IMR-90 (cell line): ENCODE measurements at regions not wholly inside any gene's neighbourhood (a gene's known extent, or its start where the extent isn't known, plus 50 kb on each side); places are given as distances from the start of the nearest gene placed in this dataset.

Source experiments
- BHLHE40 ChIP-seq: fragments of 150-350 bp; IDR thresholded peaks from 2 replicates; pipeline ENCODE4 v1.6.1; 2016; ENCODE audit warnings: mild to moderate bottlenecking, low read depth, low read length
- CHD1 ChIP-seq: IDR thresholded peaks from 2 replicates; pipeline ENCODE4 v1.6.1; 2012; ENCODE audit warnings: low read depth, low read length, improper control_type of control experiment
- CTCF ChIP-seq: conservative IDR thresholded peaks from 2 replicates; pipeline ENCODE4 v1.5.1; 2012; ENCODE audit warnings: mild to moderate bottlenecking, low read depth, low read length, improper control_type of control experiment
- FOS ChIP-seq: fragments of 150-350 bp; IDR thresholded peaks from 2 replicates; pipeline ENCODE4 v1.6.1; 2016; ENCODE audit warnings: low read depth, low read length
- MXI1 ChIP-seq: IDR thresholded peaks from 2 replicates; pipeline ENCODE4 v1.6.1; 2012; ENCODE audit warnings: low read depth, mild to moderate bottlenecking, low read length, moderate library complexity, borderline replicate concordance
- NFE2L2 ChIP-seq: fragments of 150-350 bp; IDR thresholded peaks from 2 replicates; pipeline ENCODE4 v1.6.1; 2016; ENCODE audit warnings: low read depth, mild to moderate bottlenecking, low read length
- POLR2A ChIP-seq: IDR thresholded peaks from 2 replicates; pipeline ENCODE4 v1.6.1; 2012; ENCODE audit warnings: mild to moderate bottlenecking, low read depth, low read length
- RAD21 ChIP-seq: IDR thresholded peaks from 2 replicates; pipeline ENCODE4 v1.6.1; 2012; ENCODE audit warnings: low read length, improper control_type of control experiment
- RCOR1 ChIP-seq: IDR thresholded peaks from 2 replicates; pipeline ENCODE4 v1.6.1; 2012; ENCODE audit warnings: mild to moderate bottlenecking, low read length, improper control_type of control experiment; ENCODE audit not compliant: insufficient replicate concordance
- RFX5 ChIP-seq: IDR thresholded peaks from 2 replicates; pipeline ENCODE4 v1.8.0; 2012; ENCODE audit warnings: low read depth, mild to moderate bottlenecking, low read length, moderate library complexity
- USF2 ChIP-seq: fragments of 150-350 bp; IDR thresholded peaks from 2 replicates; pipeline ENCODE4 v1.6.1; 2017; ENCODE audit warnings: mild to moderate bottlenecking, antibody characterized with exemption, low read length, low read depth

- TF ChIP-seq MXI1 (no peak), RAD21 (no peak), POLR2A (no peak), CTCF (no peak), FOS (no peak), BHLHE40 (no peak), NFE2L2 (no peak), RCOR1 (no peak), CHD1 (no peak), RFX5 (no peak), USF2 (no peak)
Measured at GRCh38 chr22:27445881-27446280, 355.7 kb downstream of the MN1 start.
